Prostate gland (tissue), 2 donors: ENCODE measurements at regions not wholly inside any gene's neighbourhood (a gene's known extent, or its start where the extent isn't known, plus 50 kb on each side); places are given as distances from the start of the nearest gene placed in this dataset.

Source experiments
- DNase-seq: peaks from one replicate; pipeline ENCODE4 v3.0.0-alpha.2; 2019; ENCODE audit warnings: low spot score
- H3K27ac ChIP-seq, 2 donors: fragments of 200-600 bp; sonication (generic); 2 replicates each; pipeline ENCODE4 v1.5.1; 2017 to 2019
- H3K27me3 ChIP-seq: fragments of 200-600 bp; sonication (generic); replicated peaks from 2 replicates; pipeline ENCODE4 v1.5.1; 2019; ENCODE audit not compliant: insufficient read depth
- H3K36me3 ChIP-seq, 2 donors: fragments of 200-600 bp; sonication (generic); 1 replicate in 1 of 2; 2 replicates in 1 of 2; pipeline versions ENCODE4 v1.5.1 to v1.8.1; 2017 to 2019
- H3K4me1 ChIP-seq: fragments of 200-600 bp; sonication (generic); replicated peaks from 2 replicates; pipeline ENCODE4 v1.5.1; 2019
- H3K4me3 ChIP-seq, 2 donors: fragments of 200-600 bp; sonication (generic); 2 replicates each; pipeline ENCODE4 v1.5.1; 2017 to 2019
- H3K9me3 ChIP-seq: fragments of 200-600 bp; sonication (generic); 2 replicates; pipeline ENCODE4 v1.5.1; 2017
- POLR2A ChIP-seq: fragments of 450-650 bp; IDR thresholded peaks from one replicate; pipeline ENCODE4 v1.6.1; 2016; ENCODE audit warnings: antibody characterized with exemption, mild to moderate bottlenecking
- POLR2AphosphoS5 ChIP-seq: sonication (generic); formaldehyde crosslinking; IDR thresholded peaks from one replicate; pipeline ENCODE4 v1.6.1; 2017; ENCODE audit warnings: antibody characterized with exemption
- whole genome bisulfite sequencing: methylation state at CpG from one replicate; pipeline ENCODE4 v1.1.5; 2018; 5-methylcytosine and 5-hydroxymethylcytosine counted together
- intact Hi-C: fragments of 100-400 bp; cut with DNase I; formaldehyde crosslinking; loops from one replicate; pipeline ENCODE4 v1.14.2; 2022
- TF ChIP-seq, protein P1 (sequence below), 4 experiments: fragments of 200-600 bp in 2 of 4; fragments of 450-650 bp in 2 of 4; sonication (generic) in 2 of 4; IDR thresholded peaks; 1 replicate in 3 of 4; 2 replicates in 1 of 4; pipeline ENCODE4 v1.5.1; 2016 to 2019; ENCODE audit warnings: antibody characterized with exemption in 4 of 4, mild to moderate bottlenecking in 2 of 4, moderate library complexity in 2 of 4

- H3K27me3 ChIP-seq, result no peaks in the 10 kb centered on the region
- TF ChIP-seq, protein P1, sequence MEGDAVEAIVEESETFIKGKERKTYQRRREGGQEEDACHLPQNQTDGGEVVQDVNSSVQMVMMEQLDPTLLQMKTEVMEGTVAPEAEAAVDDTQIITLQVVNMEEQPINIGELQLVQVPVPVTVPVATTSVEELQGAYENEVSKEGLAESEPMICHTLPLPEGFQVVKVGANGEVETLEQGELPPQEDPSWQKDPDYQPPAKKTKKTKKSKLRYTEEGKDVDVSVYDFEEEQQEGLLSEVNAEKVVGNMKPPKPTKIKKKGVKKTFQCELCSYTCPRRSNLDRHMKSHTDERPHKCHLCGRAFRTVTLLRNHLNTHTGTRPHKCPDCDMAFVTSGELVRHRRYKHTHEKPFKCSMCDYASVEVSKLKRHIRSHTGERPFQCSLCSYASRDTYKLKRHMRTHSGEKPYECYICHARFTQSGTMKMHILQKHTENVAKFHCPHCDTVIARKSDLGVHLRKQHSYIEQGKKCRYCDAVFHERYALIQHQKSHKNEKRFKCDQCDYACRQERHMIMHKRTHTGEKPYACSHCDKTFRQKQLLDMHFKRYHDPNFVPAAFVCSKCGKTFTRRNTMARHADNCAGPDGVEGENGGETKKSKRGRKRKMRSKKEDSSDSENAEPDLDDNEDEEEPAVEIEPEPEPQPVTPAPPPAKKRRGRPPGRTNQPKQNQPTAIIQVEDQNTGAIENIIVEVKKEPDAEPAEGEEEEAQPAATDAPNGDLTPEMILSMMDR (IDR thresholded peaks at IDR 0.05), result no peak
- TF ChIP-seq POLR2AphosphoS5, result no peak
- no peak for TF ChIP-seq POLR2A
- H3K9me3 ChIP-seq, result no peaks in the 10 kb centered on the region
- no peak overlapping the region for H3K27ac ChIP-seq
- H3K36me3 ChIP-seq, result no peaks in the 10 kb centered on the region
- WGBS, result 16% methylated on average over 22 of the region's 40 CpGs
- no peak overlapping the region for H3K4me3 ChIP-seq
- no peaks in the 10 kb centered on the region for H3K4me1 ChIP-seq
- DNase-seq, result no peak
- intact Hi-C loops, result loop anchor here (10.0 kb wide), 1 partner anchor 347 kb away; no protein-coding TSS in a partner anchor
Observed at GRCh38 chr9:113687680-113688371, 188.3 kb upstream of the ZNF618 start.

DNA sequence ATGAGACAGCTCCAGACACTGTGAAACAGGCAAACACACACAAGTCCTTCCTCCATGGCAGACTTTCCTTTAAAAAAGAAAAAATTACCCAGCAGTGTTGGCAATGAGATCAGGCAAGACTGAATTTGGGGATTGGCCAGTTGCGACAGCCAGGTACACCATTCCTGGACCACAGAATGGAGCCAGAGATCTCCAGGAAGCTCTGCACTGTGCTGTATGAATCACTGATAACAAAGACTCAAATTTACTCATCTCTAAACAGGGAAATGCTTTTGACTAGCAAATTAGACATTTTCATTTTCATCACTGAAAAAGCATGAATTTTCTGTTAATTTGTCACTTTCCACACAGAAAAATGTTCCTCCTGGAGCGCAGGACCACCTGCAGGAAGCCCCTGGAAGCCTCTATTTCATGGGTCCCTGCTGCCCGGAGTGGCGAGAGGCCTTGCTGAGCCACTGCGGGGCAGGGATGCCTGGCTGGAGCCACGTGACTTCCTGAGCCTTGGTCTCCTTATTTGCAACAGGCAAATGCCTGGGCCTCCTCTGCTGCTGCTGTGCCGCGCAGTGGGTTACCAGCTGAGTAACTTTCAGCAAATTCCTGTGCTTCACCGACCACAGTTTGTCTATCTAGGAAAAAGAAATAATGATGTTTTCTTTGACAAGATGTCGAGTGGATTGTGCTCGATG is 185.9 kb upstream of the ZNF618 start:
- H3K36me3 ChIP-seq, result no peaks in the 10 kb centered on the region
- H3K27me3 ChIP-seq, result no peaks in the 10 kb centered on the region
- DNase-seq, result no peak
- no peak overlapping the region for H3K4me3 ChIP-seq
- no peak overlapping the region for H3K27ac ChIP-seq
- H3K4me1 ChIP-seq, result no peaks in the 10 kb centered on the region
- TF ChIP-seq, protein P1 (IDR thresholded peaks at IDR 0.05), result no peak
- no peak for TF ChIP-seq POLR2AphosphoS5
- TF ChIP-seq POLR2A, result no peak
- intact Hi-C loops, result no loop called here
- WGBS, result 84% methylated on average over 11 of the region's 11 CpGs
- no peaks in the 10 kb centered on the region for H3K9me3 ChIP-seq

- Histone ChIP-seq H3K4me1 (no peaks in the 10 kb centered on the region), H3K27me3 (no peaks in the 10 kb centered on the region), H3K4me3 (no peak overlapping the region), H3K9me3 (no peaks in the 10 kb centered on the region), H3K36me3 (no peaks in the 10 kb centered on the region), H3K27ac (no peak overlapping the region)
- TF ChIP-seq POLR2AphosphoS5 (no peak), POLR2A (no peak)
- TF ChIP-seq, protein P1 (IDR thresholded peaks at IDR 0.05), result no peak
- no peak for DNase-seq
- WGBS, result 66% methylated on average over 2 of the region's 2 CpGs
- intact Hi-C loops, result no loop called here
Observed at GRCh38 chr9:113692256-113692655, 183.9 kb upstream of the ZNF618 start.

GRCh38 chr9:113694912-113695311 is 181.2 kb upstream of the ZNF618 start:
- no peaks in the 10 kb centered on the region for H3K9me3 ChIP-seq
- no peak for DNase-seq
- no peaks in the 10 kb centered on the region for H3K4me1 ChIP-seq
- no peaks in the 10 kb centered on the region for H3K27me3 ChIP-seq
- H3K36me3 ChIP-seq, result no peaks in the 10 kb centered on the region
- no peak overlapping the region for H3K27ac ChIP-seq
- TF ChIP-seq POLR2AphosphoS5, result no peak
- TF ChIP-seq, protein P1 (IDR thresholded peaks at IDR 0.05), result no peak
- intact Hi-C loops, result no loop called here
- 72% methylated on average over 4 of the region's 4 CpGs for WGBS
- no peak overlapping the region for H3K4me3 ChIP-seq

- no peak for DNase-seq
- H3K4me3 ChIP-seq, result no peak overlapping the region
- no peaks in the 10 kb centered on the region for H3K27me3 ChIP-seq
- intact Hi-C loops, result no loop called here
- no peak for TF ChIP-seq POLR2A
- TF ChIP-seq POLR2AphosphoS5, result no peak
- TF ChIP-seq, protein P1 (IDR thresholded peaks at IDR 0.05), result no peak
- H3K4me1 ChIP-seq, result no peaks in the 10 kb centered on the region
- 77% methylated on average over 2 of the region's 2 CpGs for WGBS
- no peak overlapping the region for H3K27ac ChIP-seq
- H3K36me3 ChIP-seq, result no peaks in the 10 kb centered on the region
- no peaks in the 10 kb centered on the region for H3K9me3 ChIP-seq
Observed at GRCh38 chr9:113695440-113695851, 180.7 kb upstream of the ZNF618 start.
